GM19463 (cell line): ENCODE measurements at regions not wholly inside any gene's neighbourhood (a gene's known extent, or its start where the extent isn't known, plus 50 kb on each side); places are given as distances from the start of the nearest gene placed in this dataset.
"Not testable (repeated sequence)": the region's sequence is repeated elsewhere in the genome, so short reads cannot be mapped to it uniquely, and the experiment has no call there.

ENCODE experiments used
- ATAC-seq: cut with Tn5 transposase; IDR thresholded peaks from one replicate; pipeline ENCODE4 v1.9.1; 2021; ENCODE audit warnings: mild to moderate bottlenecking, moderate library complexity; ENCODE audit not compliant: unreplicated experiment

DNA sequence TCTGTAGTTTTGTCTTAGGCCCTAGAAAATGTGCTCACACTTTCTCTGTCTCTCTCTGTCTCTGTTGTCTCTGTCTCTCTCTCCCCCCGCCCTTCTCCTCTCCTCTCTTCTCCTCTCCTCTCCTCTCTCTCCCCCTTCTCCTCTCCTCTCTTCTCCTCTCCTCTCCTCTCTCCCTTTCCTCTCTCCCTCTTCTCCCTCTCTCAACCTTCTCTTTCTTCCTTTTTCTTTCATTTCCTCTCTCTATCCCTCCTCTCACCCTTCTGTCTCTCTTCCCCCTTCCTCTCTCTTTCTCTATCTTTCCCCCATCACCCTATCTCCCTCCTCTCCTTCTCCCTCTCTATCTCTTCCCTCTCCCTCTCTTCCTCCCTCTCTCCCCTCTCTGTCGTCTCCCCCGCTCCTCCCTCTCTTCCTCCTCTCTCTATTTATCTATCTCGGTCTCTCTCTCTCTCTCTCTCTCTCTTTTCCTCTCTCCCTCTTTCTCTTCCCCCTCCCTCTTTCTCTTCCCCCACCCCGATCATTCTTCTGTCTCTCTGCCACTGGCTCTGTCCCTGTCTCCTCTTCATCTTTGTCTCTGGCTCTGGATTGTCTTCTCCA is 107.2 kb upstream of the C16orf82 start:
- ATAC-seq, result no peak

DNA sequence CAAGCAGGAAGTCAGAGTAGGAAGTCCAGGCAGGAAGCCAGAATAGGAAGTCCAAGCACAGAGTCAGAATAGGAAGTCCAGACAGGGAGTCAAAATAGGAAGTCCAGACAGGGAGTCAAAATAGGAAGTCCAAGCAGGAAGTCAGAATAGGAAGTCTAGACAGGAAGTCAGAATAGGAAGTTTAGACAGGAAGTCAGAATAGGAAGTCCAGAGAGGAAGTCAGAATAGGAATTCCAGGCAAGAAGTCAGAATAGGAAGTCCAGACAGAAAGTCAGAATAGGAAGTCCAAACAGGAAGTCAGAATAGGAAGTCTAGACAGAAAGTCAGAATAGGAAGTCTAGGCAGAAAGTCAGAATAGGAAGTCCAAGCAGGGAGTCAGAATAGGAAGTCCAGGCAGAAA is 105.3 kb upstream of the C16orf82 start:
- no peak for ATAC-seq

DNA sequence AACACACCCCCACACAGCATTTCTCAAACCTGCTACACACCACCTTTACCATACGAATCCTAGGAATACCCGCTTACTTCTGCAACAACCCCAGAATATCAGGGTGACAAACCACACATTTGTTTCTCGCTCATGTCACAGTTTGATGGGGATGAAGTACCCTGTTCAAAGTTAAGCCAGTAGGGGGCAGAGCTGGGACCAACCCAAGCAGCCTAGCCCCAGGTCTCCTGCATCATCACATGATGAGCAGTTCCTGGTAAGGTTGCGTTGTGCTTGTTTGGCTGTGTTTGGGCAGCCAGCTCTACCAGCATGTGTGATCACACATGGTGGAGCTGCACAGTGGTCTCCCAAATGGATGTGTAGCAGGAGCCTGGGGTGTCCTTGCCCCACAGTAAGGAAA is 103.6 kb upstream of the C16orf82 start:
- ATAC-seq, result no peak

DNA sequence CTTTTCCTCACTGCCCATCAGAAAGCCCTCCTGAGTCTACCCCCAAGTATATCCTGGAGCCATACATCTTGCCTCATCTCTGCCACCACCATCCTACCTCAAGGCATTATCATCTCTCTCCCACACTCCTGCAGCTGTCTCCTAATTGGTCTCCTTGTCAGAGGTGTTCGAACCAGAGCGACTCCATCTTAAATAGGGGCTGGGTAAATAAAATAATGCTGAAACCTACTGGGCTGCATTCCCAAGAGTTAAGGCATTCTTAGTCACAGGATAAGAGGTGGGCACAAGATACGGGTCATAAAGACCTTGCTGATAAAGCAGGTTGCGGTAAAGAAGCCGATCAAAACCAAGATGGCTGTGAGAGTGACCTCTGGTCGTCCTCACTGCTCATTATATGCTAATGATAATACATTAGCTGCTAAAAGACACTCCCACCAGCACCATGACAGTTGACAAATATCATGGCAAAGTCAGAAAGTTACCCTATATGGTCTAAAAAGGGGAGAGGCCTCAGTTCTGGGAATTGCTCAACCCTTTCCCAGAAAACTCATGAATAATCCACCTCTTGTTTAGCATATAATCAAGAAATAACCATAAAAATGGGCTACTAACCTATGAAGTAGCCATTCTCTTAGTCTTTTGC is 97.0 kb upstream of the C16orf82 start:
- no peak for ATAC-seq

DNA sequence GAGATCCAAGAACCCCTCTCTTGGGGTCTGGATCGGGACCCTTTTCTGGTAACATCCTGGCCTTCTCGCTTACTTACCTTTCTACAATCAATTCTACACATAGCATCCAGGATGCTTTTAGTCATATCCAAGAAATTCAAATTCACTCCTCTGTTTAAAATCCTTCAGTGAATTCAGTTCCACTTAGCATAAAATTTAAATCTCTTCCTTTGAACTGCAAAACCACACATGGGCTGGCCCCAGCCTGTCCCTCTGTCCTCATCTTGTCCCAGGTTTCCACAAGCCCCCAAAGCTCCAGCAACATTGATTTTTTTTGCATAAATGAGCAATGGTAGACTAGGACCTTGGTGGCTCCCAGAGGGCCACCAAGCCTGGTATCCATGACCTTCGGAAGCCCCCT is 96.4 kb upstream of the C16orf82 start:
- ATAC-seq, result no peak

DNA sequence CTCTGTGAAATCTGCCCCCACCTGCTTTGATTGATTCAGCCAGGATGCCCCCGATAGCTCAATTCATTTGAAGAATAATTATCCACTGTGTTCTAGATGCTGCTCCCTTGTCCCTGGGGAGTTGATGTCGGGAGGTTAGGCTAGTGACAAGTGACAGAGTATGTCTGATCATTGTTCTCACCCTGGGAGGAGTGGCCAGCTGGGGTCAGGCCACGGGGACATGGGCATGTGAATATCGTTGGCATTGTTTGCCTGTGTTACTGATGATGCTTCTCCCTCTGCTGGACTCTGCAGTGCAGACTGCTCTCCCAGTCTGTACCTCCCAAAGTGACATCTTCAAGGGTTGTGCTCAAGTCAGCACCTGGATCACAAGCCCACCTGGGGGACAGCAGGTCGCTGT is 89.9 kb upstream of the C16orf82 start:
- ATAC-seq, result no peak

DNA sequence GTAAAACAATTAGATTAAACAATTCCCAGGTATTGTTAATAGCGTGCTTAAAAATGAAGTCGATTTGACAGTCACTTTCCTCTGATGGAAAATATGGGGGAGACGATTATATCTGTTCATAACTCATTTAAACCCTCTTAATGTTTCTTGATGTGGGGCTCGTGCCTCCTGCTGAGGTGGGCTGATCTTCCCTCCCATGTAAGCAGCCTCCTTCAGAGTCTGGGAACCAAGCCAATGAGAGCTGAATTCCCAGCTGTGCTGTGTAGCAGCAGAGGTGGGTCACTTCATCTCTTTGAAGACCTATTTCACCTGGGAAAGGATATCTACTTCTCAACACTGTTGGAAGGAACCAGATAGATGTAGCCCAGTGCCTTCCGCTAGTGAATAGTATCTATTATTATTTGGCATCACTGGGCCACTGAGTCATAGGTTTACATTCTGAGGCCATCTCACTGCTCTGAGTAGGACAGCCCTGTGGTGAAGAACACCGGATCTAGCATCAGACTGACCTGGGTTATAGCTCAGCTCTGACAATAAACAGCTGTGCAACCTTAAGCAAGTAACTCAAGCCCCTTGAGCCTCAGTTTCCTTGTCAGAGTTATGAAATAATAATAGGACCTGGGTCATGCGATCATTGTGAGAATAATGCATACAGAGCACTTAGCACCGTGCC is 85.3 kb upstream of the C16orf82 start:
- no peak for ATAC-seq

DNA sequence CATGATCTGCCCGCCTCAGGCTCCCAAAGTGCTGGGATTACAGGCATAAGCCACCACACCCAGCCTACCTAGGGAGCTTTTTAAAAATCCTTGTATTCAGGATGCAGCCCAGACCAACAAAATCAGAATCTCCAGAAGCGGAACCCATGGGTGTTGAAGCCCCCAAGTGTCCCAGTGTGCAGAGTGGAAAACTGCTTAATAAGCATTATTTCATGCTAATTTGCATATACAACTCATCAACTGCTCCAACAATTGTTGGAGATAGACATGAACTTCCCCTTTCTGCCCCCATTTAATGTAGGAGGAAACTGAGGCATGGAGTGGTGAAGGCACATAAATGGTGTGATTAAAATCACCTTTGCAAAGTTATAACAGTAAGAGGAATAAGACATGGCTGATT is 84.3 kb upstream of the C16orf82 start:
- no peak for ATAC-seq

DNA sequence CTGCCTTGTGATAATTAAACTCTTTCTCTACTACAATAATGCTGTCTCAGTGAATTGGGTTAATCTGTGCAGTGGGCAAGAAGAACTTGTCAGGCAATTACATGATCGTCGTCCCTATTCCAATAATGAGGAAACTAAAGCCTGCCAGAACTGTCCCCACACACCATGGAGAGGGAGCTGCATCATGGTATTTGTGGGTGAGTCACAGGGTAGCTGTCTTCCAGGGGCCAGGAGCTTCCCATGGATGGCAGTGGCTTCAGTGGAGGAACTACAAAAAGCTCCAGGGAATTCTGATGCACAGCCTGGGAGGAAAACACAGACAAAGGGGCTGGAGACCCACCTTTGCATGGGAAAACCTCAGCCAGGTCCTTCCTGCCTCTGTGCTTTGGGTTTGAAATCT is 83.3 kb upstream of the C16orf82 start:
- ATAC-seq, result no peak

DNA sequence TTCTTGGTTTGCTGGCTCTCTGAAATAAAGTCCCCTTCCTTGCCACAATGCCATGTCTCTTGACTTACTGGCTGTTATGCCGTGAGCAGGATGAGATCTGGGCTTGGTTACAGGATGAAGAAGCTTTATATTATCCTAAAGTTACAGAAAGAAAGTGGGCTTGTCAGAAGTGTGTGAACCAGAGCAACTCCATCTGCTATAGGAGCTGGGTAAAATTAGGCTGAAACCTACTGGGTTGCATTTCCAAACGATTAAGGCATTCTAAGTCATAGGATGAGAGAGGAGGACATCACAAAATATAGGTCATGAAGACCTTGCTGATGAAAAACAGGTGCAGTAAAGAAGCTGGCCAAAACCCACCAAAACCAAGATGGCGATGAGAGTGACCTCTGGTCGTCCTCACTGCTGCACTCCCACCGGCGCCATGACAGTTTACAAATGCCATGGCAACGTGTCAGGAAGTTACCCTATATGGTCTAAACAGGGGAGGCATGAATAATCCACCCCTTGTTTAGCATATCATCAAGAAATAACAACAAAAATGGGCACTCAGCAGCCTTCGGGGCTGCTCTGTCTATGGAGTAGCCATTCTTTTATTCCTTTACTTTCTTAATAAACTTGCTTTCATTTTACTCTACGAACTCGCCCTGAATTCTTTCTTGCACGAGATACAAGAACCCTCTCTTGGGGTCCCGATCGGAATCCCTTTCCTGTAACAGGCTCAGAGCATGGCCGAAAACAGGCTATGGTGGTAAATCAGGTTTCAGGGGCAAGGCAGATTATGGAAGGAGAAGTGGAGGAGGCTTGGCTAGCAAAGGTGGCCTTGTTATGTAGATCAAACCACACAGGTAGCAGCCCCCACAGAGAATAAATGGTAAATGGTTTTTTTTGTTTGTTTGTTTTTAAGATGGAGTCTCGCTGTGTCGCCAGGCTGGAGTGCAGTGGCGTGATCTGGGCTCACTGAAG is 81.3 kb upstream of the C16orf82 start:
- ATAC-seq, result no peak

DNA sequence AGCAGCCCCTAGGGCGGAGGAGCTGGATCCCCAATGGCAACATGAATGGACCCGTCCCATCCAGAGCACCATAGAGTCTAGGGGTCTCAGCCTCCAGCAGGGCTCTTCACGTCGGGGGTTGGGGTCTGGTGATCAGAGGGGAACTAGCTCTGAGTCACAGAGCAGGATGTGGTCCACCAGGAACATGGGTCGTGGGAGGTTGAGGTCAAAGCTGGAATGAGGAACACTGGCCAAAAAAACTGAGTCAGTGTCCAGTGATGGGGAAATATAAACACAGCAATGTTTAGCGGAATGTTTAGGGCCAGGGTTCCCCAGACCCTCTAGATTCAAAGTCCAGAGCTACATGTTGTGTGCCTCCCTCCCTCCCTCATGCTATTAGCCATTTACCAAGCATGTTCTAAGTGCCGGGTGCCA is 79.1 kb upstream of the C16orf82 start:
- ATAC-seq, result no peak

DNA sequence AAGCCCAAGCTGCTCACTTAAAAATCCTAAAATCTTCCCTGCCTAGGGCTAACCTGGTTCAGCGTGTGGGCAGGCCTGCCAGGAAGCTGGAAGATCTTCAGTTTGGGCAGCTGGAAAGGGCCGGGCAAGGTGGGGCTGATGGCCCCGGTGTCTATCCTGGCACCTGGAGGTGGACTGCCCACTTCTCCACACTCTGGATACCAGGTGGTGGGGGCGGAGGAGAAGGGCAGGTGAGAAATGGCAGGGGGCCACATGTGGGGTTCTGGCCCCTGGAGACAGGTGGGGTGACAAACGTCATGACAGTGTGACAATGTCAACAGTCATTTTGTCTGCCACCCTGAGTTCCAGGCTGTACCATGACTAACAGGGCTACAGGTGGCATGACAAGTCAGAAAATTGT is 78.5 kb upstream of the C16orf82 start:
- ATAC-seq, result no peak

DNA sequence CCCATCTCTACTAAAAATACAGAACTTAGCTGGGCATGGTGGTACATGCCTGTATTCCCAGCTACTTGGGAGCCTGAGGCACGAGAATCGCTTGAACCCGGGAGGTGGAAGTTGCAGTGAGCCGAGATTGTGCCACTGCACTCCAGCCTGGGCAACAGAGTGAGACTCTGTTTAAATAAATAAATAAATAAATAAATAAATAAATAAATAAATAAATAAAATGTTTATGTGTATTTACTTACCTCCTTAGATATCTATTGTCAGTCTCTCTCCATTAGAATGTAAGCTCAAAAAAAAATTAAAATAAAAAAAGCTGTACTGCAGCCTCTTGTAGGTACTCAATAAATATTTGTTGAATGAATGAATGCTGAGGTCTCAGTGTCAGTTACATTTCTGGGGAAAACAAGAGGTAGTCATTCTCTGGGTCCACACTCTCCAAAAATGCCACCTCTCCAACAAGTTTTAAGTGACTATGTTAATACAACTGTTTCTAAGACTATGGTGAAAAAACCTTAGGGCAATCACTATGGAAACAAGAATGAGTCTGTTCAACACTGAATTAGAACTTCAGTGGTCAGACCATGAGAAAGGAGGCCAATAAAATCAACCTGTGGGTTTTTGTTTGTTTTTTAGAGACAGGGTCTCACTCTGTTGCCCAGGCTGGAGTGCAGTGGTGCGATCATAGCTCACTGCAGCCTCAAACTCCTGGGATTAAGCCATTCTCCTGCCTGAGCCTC is 76.2 kb upstream of the C16orf82 start:
- ATAC-seq, result not testable (repeated sequence)

DNA sequence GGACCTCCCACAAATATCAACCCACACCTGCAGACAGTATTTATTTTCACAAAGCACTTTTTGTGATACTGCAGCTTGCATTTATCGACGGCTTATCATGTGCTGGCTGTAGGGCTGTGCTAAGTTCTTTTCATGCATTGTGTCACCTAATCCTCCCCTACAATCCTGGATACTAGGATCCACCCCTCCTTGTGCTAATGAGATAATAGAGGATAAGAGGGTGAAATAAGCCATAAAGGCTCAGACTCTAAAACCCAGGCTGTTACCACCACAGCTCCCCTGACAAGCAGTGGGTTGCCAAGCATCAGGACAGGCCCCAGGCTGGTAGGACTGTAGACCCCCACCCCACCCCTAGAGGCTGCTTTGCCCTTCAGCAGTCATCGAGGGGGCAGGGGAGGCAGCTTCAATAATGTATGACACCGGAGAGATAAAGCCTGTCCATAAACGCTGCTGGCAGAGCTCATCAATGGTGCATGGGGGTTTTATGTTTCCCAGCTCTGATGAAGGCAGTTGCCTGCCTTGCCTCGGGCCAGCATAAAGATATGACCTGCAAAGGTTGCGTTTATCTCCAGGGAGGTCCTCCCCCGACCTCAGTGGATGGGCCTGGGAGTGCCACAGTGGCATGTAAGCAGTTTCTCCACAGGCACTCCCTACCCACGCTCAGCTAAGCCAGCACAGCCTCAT is 73.9 kb upstream of the C16orf82 start:
- no peak for ATAC-seq

DNA sequence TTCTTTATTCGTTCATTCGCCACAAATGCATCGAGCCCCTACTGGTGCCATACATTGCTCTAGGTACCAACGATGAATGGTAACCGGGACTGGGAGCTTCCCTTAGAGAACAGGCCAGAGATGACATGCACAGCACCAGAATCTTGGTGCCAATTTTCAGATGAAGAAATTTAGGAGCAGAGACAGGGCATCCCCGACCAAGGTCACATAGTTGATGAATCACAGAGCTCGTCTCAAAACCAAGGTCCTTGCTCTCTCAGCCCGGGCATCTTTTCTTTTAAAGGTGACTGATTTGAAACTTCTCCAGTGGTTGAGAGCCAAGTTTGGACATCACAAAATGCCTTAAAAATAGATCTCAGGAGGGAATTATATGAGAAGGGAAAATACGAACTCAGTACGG is 73.2 kb upstream of the C16orf82 start:
- ATAC-seq, result no peak

DNA sequence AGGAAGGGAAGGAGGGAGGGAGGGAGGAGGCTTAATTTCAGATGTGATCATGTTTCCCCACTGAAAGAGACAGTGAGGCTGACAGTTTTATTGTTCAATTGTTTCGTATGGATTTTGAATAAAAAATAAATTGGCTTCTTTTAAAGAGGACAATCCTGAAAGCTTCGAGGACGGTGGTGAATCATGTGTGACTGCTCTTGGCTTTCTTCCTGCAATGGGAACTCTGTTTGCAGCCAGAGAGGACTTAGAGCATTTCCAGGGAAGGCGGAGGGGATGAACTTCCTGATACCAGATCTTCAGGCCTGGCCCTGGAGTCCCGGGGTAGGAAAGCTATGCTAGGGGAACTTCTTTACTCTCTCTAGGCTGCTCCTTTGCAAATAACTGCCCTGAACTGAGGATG is 72.8 kb upstream of the C16orf82 start:
- no peak for ATAC-seq

DNA sequence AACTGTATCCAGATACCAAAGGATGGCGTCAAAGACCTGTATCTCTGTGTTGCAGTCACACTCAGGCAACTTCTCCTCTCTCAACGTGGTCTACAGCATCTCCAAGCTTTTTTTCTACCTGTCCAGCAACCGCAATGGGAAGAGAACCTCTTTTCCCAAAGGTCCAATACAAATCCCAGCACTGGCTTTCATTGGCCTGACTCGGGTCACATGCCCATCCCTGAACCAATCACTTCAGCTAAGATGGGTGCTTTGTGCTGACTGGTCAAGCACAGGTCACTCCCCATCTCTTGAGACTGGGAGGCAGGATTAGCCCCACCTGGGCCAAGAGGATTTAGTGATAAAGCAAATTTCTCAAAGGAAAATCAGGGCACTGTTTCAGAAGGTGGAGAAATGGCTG is 71.2 kb upstream of the C16orf82 start:
- ATAC-seq, result no peak

DNA sequence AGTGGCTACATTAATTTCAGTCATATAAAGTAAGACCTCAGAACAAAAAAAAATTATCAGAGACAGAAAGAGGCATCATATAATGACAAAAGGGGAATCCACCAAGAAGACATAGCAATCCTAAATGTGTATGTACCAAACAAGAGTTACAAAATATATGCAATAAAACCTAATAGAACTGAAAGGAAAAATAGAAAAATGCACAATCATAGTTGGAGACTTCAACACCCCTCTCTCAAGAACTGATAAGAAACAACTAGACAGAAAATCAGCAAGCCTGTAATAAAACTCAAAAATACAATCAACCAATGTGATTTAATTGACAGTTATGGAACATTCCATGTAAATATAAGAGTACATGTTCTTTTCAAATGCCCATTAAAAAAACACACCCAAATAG is 61.3 kb upstream of the C16orf82 start:
- no peak for ATAC-seq
